WTC11 (cell line): ENCODE measurements at regions not wholly inside any gene's neighbourhood (a gene's known extent, or its start where the extent isn't known, plus 50 kb on each side); places are given as distances from the start of the nearest gene placed in this dataset.

Source experiments
- CTCF ChIP-seq: fragments of 200-600 bp; IDR thresholded peaks from 2 replicates; pipeline ENCODE4 v1.8.0; 2022; ENCODE audit warnings: antibody characterized with exemption
- FOXJ3 ChIP-seq: sonication (generic); formaldehyde crosslinking; IDR thresholded peaks from 2 replicates; pipeline ENCODE4 v1.9.0; 2021; ENCODE audit warnings: missing genetic modification reagents, mild to moderate bottlenecking, borderline replicate concordance
- FOXK1 ChIP-seq: sonication (generic); formaldehyde crosslinking; IDR thresholded peaks from 2 replicates; pipeline ENCODE4 v1.8.0; 2022; ENCODE audit warnings: mild to moderate bottlenecking, moderate library complexity, missing genetic modification reagents
- GRHL2 ChIP-seq: fragments of 250-450 bp; sonication (Bioruptor Pico); IDR thresholded peaks from 2 replicates; pipeline ENCODE4 v1.8.0; 2022; ENCODE audit warnings: mild to moderate bottlenecking, moderate library complexity; ENCODE audit not compliant: insufficient replicate concordance, severe bottlenecking
- JUN ChIP-seq: sonication (generic); formaldehyde crosslinking; IDR thresholded peaks from 2 replicates; pipeline ENCODE4 v1.8.0; 2023; ENCODE audit warnings: mild to moderate bottlenecking, missing genetic modification reagents
- MAX ChIP-seq: sonication (generic); formaldehyde crosslinking; IDR thresholded peaks from 2 replicates; pipeline ENCODE4 v1.8.0; 2022; ENCODE audit warnings: mild to moderate bottlenecking, missing genetic modification reagents
- MLX ChIP-seq: sonication (generic); formaldehyde crosslinking; IDR thresholded peaks from 2 replicates; pipeline ENCODE4 v1.8.1; 2023; ENCODE audit warnings: mild to moderate bottlenecking, missing genetic modification reagents, moderate library complexity
- NFE2L1 ChIP-seq: sonication (generic); formaldehyde crosslinking; IDR thresholded peaks from 2 replicates; pipeline ENCODE4 v1.8.1; 2023; ENCODE audit warnings: missing genetic modification reagents
- PRDM15 ChIP-seq: sonication (generic); formaldehyde crosslinking; IDR thresholded peaks from 2 replicates; pipeline ENCODE4 v1.8.0; 2022; ENCODE audit warnings: missing genetic modification reagents
- TCF7 ChIP-seq: sonication (generic); formaldehyde crosslinking; IDR thresholded peaks from 2 replicates; pipeline ENCODE4 v1.8.0; 2022; ENCODE audit warnings: mild to moderate bottlenecking, low read depth, missing genetic modification reagents, moderate library complexity
- TF ChIP-seq, protein P1 (sequence below): sonication (generic); formaldehyde crosslinking; IDR thresholded peaks from 2 replicates; pipeline ENCODE4 v1.8.1; 2023; ENCODE audit warnings: mild to moderate bottlenecking, missing genetic modification reagents, moderate library complexity

DNA sequence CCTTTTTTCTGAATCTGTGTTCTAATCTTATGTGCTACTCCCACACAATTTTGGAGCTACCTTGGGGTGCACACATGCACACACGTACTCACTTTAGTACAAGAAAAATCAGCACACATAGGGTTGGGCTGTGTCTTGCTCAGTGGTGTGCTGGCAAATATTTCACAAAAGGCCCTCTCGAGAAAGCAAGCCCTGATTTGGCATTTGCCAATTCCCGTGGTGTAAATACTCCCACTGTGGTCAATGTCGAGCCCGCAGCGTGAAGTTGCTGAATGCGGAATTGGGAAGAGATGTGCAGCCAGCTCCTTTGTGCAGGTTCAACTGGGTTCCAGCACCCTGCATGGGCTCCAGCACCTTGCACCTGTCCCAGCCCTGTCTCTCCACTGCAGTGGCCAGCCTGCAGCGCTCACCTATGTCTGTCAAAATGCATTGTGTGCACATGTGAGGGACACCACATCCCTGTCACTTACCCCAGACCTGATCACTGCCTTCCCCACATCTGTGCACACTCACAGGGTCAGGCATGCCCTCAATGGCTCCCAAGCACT lies 78.4 kb upstream of the WNT4 start:
- TF ChIP-seq CTCF, result no peak
- TF ChIP-seq GRHL2 (CRISPR knock-in tag), result no peak
- no peak for TF ChIP-seq JUN
- no peak for TF ChIP-seq FOXK1
- TF ChIP-seq NFE2L1, result no peak
- TF ChIP-seq, protein P1, sequence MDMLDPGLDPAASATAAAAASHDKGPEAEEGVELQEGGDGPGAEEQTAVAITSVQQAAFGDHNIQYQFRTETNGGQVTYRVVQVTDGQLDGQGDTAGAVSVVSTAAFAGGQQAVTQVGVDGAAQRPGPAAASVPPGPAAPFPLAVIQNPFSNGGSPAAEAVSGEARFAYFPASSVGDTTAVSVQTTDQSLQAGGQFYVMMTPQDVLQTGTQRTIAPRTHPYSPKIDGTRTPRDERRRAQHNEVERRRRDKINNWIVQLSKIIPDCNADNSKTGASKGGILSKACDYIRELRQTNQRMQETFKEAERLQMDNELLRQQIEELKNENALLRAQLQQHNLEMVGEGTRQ (CRISPR knock-in tag), result no peak
- no peak for TF ChIP-seq TCF7 (CRISPR knock-in tag)
- TF ChIP-seq MLX, result no peak
- no peak for TF ChIP-seq PRDM15 (CRISPR knock-in tag)
- no peak for TF ChIP-seq MAX
- no peak for TF ChIP-seq FOXJ3 (CRISPR knock-in tag)
